Nephron (organoid): ENCODE measurements at regions not wholly inside any gene's neighbourhood (a gene's known extent, or its start where the extent isn't known, plus 50 kb on each side); places are given as distances from the start of the nearest gene placed in this dataset.

Source experiments
- H3K27ac Mint-ChIP-seq, 3 experiments: 2 replicates each; pipeline ENCODE4 v1.8.0; 2020; ENCODE audit warnings: mixed read lengths in 3 of 3, mild to moderate bottlenecking in 2 of 3, moderate library complexity in 1 of 3
- H3K27me3 Mint-ChIP-seq: 2 replicates; pipeline ENCODE4 v1.8.0; 2021; ENCODE audit warnings: low read depth, mild to moderate bottlenecking, moderate library complexity, mixed read lengths
- H3K36me3 Mint-ChIP-seq: 2 replicates; pipeline ENCODE4 v1.8.0; 2020; ENCODE audit warnings: low read depth, mixed read lengths
- H3K4me1 Mint-ChIP-seq: 2 replicates; pipeline ENCODE4 v1.8.0; 2020; ENCODE audit warnings: mixed read lengths
- H3K4me3 Mint-ChIP-seq, 3 experiments: 2 replicates each; pipeline ENCODE4 v1.8.0; 2020; ENCODE audit warnings: mild to moderate bottlenecking in 3 of 3, mixed read lengths in 3 of 3, moderate library complexity in 2 of 3
- H3K9me3 Mint-ChIP-seq: 2 replicates; pipeline ENCODE4 v1.8.0; 2020; ENCODE audit warnings: mixed read lengths
- CTCF ChIP-seq, 3 experiments: fragments of 200-600 bp; sonication (generic); IDR thresholded peaks; one replicate each; pipeline ENCODE4 v1.5.0; 2021; ENCODE audit warnings: antibody characterized with exemption in 3 of 3; ENCODE audit not compliant: unreplicated experiment in 3 of 3

GRCh38 chr9:131794393-131794792, 54.5 kb upstream of the RAPGEF1 start:
- no peak for TF ChIP-seq CTCF (IDR thresholded peaks at IDR 0.05; ENCODE audit: unreplicated experiment in 3 of 3)
- no peaks in the 10 kb centered on the region for H3K36me3 Mint-ChIP-seq

GRCh38 chr9:131791542-131792254, 51.8 kb upstream of the RAPGEF1 start:
- no peak overlapping the region for H3K27ac Mint-ChIP-seq
- H3K27me3 Mint-ChIP-seq: peaks cover 57% of the 10 kb centered on the region
- peaks cover 2% of the 10 kb centered on the region for H3K9me3 Mint-ChIP-seq
- no peak overlapping the region for H3K4me3 Mint-ChIP-seq
- H3K36me3 Mint-ChIP-seq: no peaks in the 10 kb centered on the region
- H3K4me1 Mint-ChIP-seq: no peaks in the 10 kb centered on the region
- TF ChIP-seq CTCF (IDR thresholded peaks at IDR 0.05; ENCODE audit: unreplicated experiment in 3 of 3): no peak

More at GRCh38 chr9:131794393-131794792, 54.5 kb upstream of the RAPGEF1 start:
- Mint-ChIP-seq H3K4me1 (no peaks in the 10 kb centered on the region), H3K27me3 (peaks cover 54% of the 10 kb centered on the region), H3K9me3 (peaks cover 2% of the 10 kb centered on the region), H3K4me3 (no peak overlapping the region), H3K27ac (no peak overlapping the region)
